ENCODE measurements at regions not wholly inside any gene's neighbourhood (a gene's known extent, or its start where the extent isn't known, plus 50 kb on each side); places are given as distances from the start of the nearest gene placed in this dataset.

DNA sequence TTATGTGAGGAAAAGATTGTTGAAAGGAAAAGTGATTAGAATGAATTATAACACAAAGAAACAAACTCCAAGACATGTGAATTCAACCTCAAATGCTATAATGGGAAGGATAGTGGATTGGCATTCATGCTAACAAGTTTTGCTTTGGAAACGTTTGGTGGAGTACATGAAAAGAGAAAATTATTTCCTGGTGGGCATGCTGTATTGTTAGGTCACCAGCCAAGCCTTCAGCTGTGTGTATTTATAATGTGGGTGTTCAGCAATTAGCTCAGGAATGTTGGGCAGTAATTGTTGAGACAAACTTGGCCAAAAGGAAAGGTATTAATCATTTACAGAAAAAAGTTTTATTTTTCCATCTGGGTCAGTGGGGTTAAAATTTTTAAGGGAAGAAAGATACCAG lies 198.9 kb upstream of the ARSJ start (continued):
- TF ChIP-seq RFX5 (IDR thresholded peaks at IDR 0.05; ENCODE audit: borderline replicate concordance, low read depth, low read length) (no peak), GABPA (IDR thresholded peaks at IDR 0.05; ENCODE audit: borderline replicate concordance, insufficient read depth, low read length) (no peak)

Data from H1 (cell line).